ENCODE measurements at regions not wholly inside any gene's neighbourhood (a gene's known extent, or its start where the extent isn't known, plus 50 kb on each side); places are given as distances from the start of the nearest gene placed in this dataset.
"Not testable (repeated sequence)": the region's sequence is repeated elsewhere in the genome, so short reads cannot be mapped to it uniquely, and the experiment has no call there.

- H3K36me3 ChIP-seq (ENCODE audit: control insufficient read depth in 1 of 2, insufficient read depth in 2 of 2, low read length in 2 of 2): no peaks in the 10 kb centered on the region
- no peaks in the 10 kb centered on the region for H4K20me1 ChIP-seq (ENCODE audit: insufficient read depth)
- H3K79me2 ChIP-seq (ENCODE audit: insufficient read depth, low read length): no peaks in the 10 kb centered on the region
- BruUV-seq (replicated peaks): no TSS peak
- H3K27ac ChIP-seq (ENCODE audit: low read depth, low read length): no peak overlapping the region
- H3K27me3 ChIP-seq (ENCODE audit: insufficient read depth, low read length): no peaks in the 10 kb centered on the region
- no peak for TF ChIP-seq RAD21 (IDR thresholded peaks at IDR 0.05; ENCODE audit: low read depth)
- no peak for TF ChIP-seq SP1 (IDR thresholded peaks at IDR 0.05; ENCODE audit: low read depth)
- TF ChIP-seq MAX (IDR thresholded peaks at IDR 0.05): no peak
- TF ChIP-seq TCF7L2 (IDR thresholded peaks at IDR 0.05; ENCODE audit: borderline replicate concordance, extremely low read depth, insufficient read depth, insufficient read length): no peak
- no peak for TF ChIP-seq CTCF (IDR thresholded peaks at IDR 0.05 in 2 of 3, conservative IDR thresholded peaks at IDR 0.05 in 1 of 3; ENCODE audit: borderline replicate concordance in 1 of 3, insufficient read depth in 1 of 3, low read depth in 2 of 3, low read length in 2 of 3)
- TF ChIP-seq ZBTB33 (IDR thresholded peaks at IDR 0.05; ENCODE audit: extremely low read depth, insufficient replicate concordance, low read length): no peak
- no peak for TF ChIP-seq EGR1 (IDR thresholded peaks at IDR 0.05; ENCODE audit: low read depth)
- no peak for TF ChIP-seq EZH2phosphoT487 (IDR thresholded peaks at IDR 0.05; ENCODE audit: borderline replicate concordance)
- TF ChIP-seq FOSL1 (IDR thresholded peaks at IDR 0.05; ENCODE audit: low read depth): no peak
- no peak for TF ChIP-seq ZNF274 (IDR thresholded peaks at IDR 0.05; ENCODE audit: low read depth, low read length)
- TF ChIP-seq SRF (IDR thresholded peaks at IDR 0.05; ENCODE audit: low read depth): no peak
- no peak overlapping the region for H3K4me2 ChIP-seq (ENCODE audit: low read length)
- DNase-seq (ENCODE audit: low read depth, low spot score) (no peak), ATAC-seq (no peak)
- H3K4me3 ChIP-seq (replicated peaks in 1 of 2; ENCODE audit: low read depth in 1 of 2, low read length in 2 of 2): no peak overlapping the region
- H3K9ac ChIP-seq (ENCODE audit: low read length): no peak overlapping the region
- H3K4me1 ChIP-seq (ENCODE audit: control insufficient read depth in 1 of 2, insufficient read depth in 2 of 2, low read length in 2 of 2): no peaks in the 10 kb centered on the region
- ChIA-PET RAD21 (ENCODE audit: low non-redundant PET in 1 of 2, low total read pairs in 2 of 2, uncharacterized antibody in 2 of 2, unreplicated experiment in 2 of 2) (no interaction called here), POLR2A (no interaction called here), CTCF (no interaction called here)
- no peaks in the 10 kb centered on the region for H3K9me2 ChIP-seq (ENCODE audit: insufficient read depth)
- intact Hi-C loops (cut with micrococcal nuclease): no loop called here
- H3K9me3 ChIP-seq (ENCODE audit: control insufficient read depth in 1 of 2, insufficient read depth in 1 of 2, low read depth in 1 of 2, low read length in 2 of 2): peaks cover 0 to 16% of the 10 kb centered on the region in 2 experiments; a peak in 3 of 4 replicates
- no peak overlapping the region for H2AFZ ChIP-seq (ENCODE audit: low read depth, low read length, poor library complexity, severe bottlenecking)
These were observed 1755.9 kb downstream of the TP53TG3F start for GRCh38 chr16:35215287-35215686.

- H3K9ac ChIP-seq (ENCODE audit: low read length); H3K4me3 ChIP-seq (replicated peaks in 1 of 2; ENCODE audit: low read depth in 1 of 2, low read length in 2 of 2); H3K4me2 ChIP-seq (ENCODE audit: low read length); H3K79me2 ChIP-seq (ENCODE audit: insufficient read depth, low read length); intact Hi-C loops (cut with micrococcal nuclease); H3K9me2 ChIP-seq (ENCODE audit: insufficient read depth); BruUV-seq (replicated peaks); RAD21 ChIA-PET (ENCODE audit: low non-redundant PET in 1 of 2, low total read pairs in 2 of 2, uncharacterized antibody in 2 of 2, unreplicated experiment in 2 of 2); H3K36me3 ChIP-seq (ENCODE audit: control insufficient read depth in 1 of 2, insufficient read depth in 2 of 2, low read length in 2 of 2); H3K27me3 ChIP-seq (ENCODE audit: insufficient read depth, low read length); H3K27ac ChIP-seq (ENCODE audit: low read depth, low read length); H3K4me1 ChIP-seq (ENCODE audit: control insufficient read depth in 1 of 2, insufficient read depth in 2 of 2, low read length in 2 of 2); DNase-seq (ENCODE audit: low read depth, low spot score); CTCF ChIA-PET; ATAC-seq; POLR2A ChIA-PET; H4K20me1 ChIP-seq (ENCODE audit: insufficient read depth); H3K9me3 ChIP-seq (ENCODE audit: control insufficient read depth in 1 of 2, insufficient read depth in 1 of 2, low read depth in 1 of 2, low read length in 2 of 2); H2AFZ ChIP-seq (ENCODE audit: low read depth, low read length, poor library complexity, severe bottlenecking): not testable (repeated sequence)
These were observed 1756.8 kb downstream of the TP53TG3F start for GRCh38 chr16:35216261-35216660.

Data from HCT116 (cell line).